ENCODE measurements at regions not wholly inside any gene's neighbourhood (a gene's known extent, or its start where the extent isn't known, plus 50 kb on each side); places are given as distances from the start of the nearest gene placed in this dataset.

GRCh38 chr2:226649871-226650660, 149.6 kb downstream of the IRS1 start:
- ATAC-seq (peak; percentile 96), DNase-seq (peak; percentile 66)
- Mint-ChIP-seq H3K4me3 (no peak overlapping the region), H3K4me1 (ENCODE audit: low read depth) (peaks cover 21% of the 10 kb centered on the region), H3K9me3 (peaks cover 14% of the 10 kb centered on the region), H3K27me3 (no peaks in the 10 kb centered on the region), H3K27ac (peak overlapping the region; percentile 34), H3K36me3 (ENCODE audit: low read depth) (peaks cover 13% of the 10 kb centered on the region)
- TF ChIP-seq CTCF (IDR thresholded peaks at IDR 0.05) = no peak
- POLR2A ChIA-PET = interaction anchor here (0.9 kb wide), 1 partner anchor 117 kb away, joined by 3 read pairs; no protein-coding TSS in a partner anchor
- CTCF ChIA-PET = interaction anchor here (0.8 to 2.3 kb wide), 2 partner anchors 131 to 152 kb away, joined by 3 to 6 read pairs; no protein-coding TSS in a partner anchor
- intact Hi-C loops (cut with micrococcal nuclease) = no loop called here

- Mint-ChIP-seq H3K9me3 (peaks cover 14% of the 10 kb centered on the region), H3K4me3 (no peak overlapping the region), H3K27ac (no peak overlapping the region), H3K4me1 (ENCODE audit: low read depth) (peaks cover 21% of the 10 kb centered on the region), H3K36me3 (ENCODE audit: low read depth) (peaks cover 13% of the 10 kb centered on the region), H3K27me3 (no peaks in the 10 kb centered on the region)
- DNase-seq (no peak), ATAC-seq (no peak)
- ChIA-PET POLR2A (no interaction called here), CTCF (no interaction called here)
- no peak for TF ChIP-seq CTCF (IDR thresholded peaks at IDR 0.05)
- intact Hi-C loops (cut with micrococcal nuclease) = no loop called here
Measured at GRCh38 chr2:226649201-226649600, 150.4 kb downstream of the IRS1 start.

- Mint-ChIP-seq H3K4me1 (ENCODE audit: low read depth) (peaks cover 21% of the 10 kb centered on the region), H3K4me3 (no peak overlapping the region), H3K27ac (no peak overlapping the region), H3K27me3 (no peaks in the 10 kb centered on the region), H3K36me3 (ENCODE audit: low read depth) (peaks cover 13% of the 10 kb centered on the region), H3K9me3 (peaks cover 14% of the 10 kb centered on the region)
- intact Hi-C loops (cut with micrococcal nuclease) = no loop called here
- ATAC-seq (no peak), DNase-seq (no peak)
- ChIA-PET POLR2A (no interaction called here), CTCF (no interaction called here)
- no peak for TF ChIP-seq CTCF (IDR thresholded peaks at IDR 0.05)
Measured at GRCh38 chr2:226647621-226648518, 151.8 kb downstream of the IRS1 start.

- Mint-ChIP-seq H3K4me1 (ENCODE audit: low read depth) (no peaks in the 10 kb centered on the region), H3K36me3 (ENCODE audit: low read depth) (peaks cover 6% of the 10 kb centered on the region), H3K27ac (no peak overlapping the region), H3K27me3 (no peaks in the 10 kb centered on the region), H3K9me3 (peaks cover 11% of the 10 kb centered on the region), H3K4me3 (no peak overlapping the region)
- ATAC-seq = no peak
- POLR2A ChIA-PET = no interaction called here
- CTCF ChIA-PET = no interaction called here
- intact Hi-C loops (cut with micrococcal nuclease) = no loop called here
- no peak for DNase-seq
- TF ChIP-seq CTCF (IDR thresholded peaks at IDR 0.05) = no peak
Measured at GRCh38 chr2:226644399-226644865, 155.2 kb downstream of the IRS1 start.

- POLR2A ChIA-PET = no interaction called here
Measured at GRCh38 chr2:226643946-226644282, 155.7 kb downstream of the IRS1 start.

More at GRCh38 chr2:226643946-226644282, 155.7 kb downstream of the IRS1 start:
- intact Hi-C loops (cut with micrococcal nuclease) = no loop called here
- no peaks in the 10 kb centered on the region for H3K4me1 Mint-ChIP-seq (ENCODE audit: low read depth)
- H3K27me3 Mint-ChIP-seq = no peaks in the 10 kb centered on the region
- peaks cover under 1% of the 10 kb centered on the region for H3K36me3 Mint-ChIP-seq (ENCODE audit: low read depth)
- ATAC-seq (no peak), DNase-seq (no peak)
- H3K9me3 Mint-ChIP-seq = peaks cover 6% of the 10 kb centered on the region
- TF ChIP-seq CTCF (IDR thresholded peaks at IDR 0.05) = no peak
- no peak overlapping the region for H3K27ac Mint-ChIP-seq
- CTCF ChIA-PET = no interaction called here
- H3K4me3 Mint-ChIP-seq = no peak overlapping the region
